NCI-H2081 treated with DMSO at 0.1 percent for 48 hours (cell line): ENCODE measurements at regions not wholly inside any gene's neighbourhood (a gene's known extent, or its start where the extent isn't known, plus 50 kb on each side); places are given as distances from the start of the nearest gene placed in this dataset.
"Not testable (repeated sequence)": the region's sequence is repeated elsewhere in the genome, so short reads cannot be mapped to it uniquely, and the experiment has no call there.

Source experiments
- DNase-seq: peaks from one replicate; lab custom pipeline; 2025; lab: John Stamatoyannopoulos, UW

DNA sequence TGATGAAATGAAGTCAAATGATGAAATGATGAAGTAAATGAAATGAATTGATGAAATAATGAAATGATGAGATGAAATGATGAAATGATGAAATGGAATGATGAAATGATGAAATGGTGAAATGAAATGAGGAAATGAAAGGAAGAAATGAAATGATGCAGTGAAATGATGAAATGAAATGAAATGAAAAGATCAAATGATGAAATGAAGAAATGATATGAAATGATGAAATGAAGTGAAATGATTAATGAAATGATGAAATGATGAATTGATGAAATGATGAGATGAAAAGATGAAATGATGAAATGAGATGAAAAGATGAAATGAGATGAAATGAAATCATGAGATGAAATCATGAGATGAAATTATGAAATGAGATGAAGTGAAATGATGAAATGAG, 139.2 kb upstream of the ERV3-1 start:
- not testable (repeated sequence) for DNase-seq

DNA sequence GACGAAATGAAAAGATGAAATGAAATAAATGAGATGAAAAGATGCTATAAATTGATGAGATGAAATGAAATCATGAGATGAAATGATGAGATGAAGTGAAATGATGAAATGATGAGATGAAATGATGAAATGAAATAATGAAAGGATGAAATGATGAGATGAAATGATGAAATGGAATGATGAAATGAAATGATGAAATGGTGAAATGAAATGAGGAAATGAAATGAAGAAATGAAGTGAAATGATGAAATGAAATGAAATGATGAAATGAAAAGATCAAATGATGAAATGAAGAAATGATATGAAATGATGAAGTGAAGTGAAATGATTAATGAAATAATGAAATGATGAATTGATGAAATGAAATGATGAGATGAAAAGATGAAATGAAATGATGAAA, 138.5 kb upstream of the ERV3-1 start:
- not testable (repeated sequence) for DNase-seq

DNA sequence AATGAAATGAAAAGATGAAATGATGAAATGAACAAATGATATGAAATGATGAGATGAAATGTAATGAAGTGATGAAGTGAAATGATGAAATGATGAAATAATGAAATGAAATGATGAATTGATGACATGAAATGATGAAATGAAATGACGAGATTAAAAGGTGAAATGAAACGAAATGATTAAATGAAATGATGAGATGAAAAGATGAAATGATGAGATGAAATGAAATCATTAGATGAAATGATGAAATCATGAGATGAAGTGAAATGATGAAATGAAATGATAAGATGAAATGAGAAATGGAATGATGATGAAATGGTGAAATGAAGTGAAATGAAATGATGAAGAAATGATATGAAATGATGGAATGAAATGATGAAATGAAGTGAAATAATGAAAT, 138.1 kb upstream of the ERV3-1 start:
- not testable (repeated sequence) for DNase-seq

DNA sequence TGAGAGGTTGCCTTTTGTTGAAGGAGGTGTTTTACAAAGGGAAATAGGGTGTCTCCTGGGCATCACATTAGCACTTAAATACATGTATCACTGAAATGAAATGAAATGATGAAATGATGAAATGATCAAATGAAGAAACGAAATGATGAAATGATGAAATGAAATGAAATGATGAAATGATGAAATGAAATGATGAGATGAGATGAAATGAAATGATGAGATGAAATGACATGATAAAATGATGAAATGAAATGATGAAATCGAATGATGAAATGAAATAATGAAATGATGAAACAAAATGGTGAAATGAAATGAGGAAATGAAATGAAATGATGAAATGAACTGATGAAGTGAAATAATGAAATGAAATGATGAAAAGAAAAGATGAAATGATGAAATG, 137.6 kb upstream of the ERV3-1 start:
- not testable (repeated sequence) for DNase-seq

DNA sequence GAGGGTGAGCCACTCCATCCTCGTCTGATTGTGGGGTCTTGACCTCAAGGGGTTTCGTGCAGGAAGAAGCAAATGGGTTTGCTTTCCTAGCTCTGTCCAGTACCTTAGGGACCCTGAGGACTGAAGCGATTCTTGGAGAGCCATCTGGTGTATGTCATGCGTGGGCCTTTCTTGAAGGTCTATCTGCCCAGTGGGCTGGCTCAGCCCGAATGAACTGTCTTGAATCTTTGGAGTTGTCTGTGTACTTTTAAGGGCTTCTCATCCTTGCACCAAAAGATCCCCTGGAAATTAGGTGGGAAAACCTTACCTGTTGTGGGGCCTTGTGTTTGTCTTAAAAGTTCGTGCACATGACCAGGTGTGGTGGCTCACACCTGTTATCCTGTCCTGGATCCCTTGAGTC, 135.4 kb upstream of the ERV3-1 start:
- DNase-seq: not testable (repeated sequence)

DNA sequence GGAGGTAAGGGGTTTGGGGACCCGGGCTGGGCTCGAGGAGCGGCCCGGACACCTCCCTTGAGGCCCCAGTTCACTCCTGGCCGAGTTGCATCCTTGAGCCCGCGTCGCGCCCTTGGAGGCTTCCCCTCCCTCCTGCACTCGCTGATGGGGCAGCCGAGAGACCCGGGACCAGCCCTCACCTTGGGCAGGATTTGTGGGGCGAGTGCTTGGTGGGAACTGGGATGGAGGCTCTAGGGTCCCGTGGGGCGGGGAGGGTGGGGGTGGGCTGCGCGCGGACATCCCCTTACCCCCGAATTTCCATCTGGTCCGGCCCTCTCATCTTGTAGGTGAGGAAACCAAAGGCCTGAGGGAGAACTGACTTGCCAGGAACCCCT, 134.9 kb upstream of the ERV3-1 start:
- not testable (repeated sequence) for DNase-seq

DNA sequence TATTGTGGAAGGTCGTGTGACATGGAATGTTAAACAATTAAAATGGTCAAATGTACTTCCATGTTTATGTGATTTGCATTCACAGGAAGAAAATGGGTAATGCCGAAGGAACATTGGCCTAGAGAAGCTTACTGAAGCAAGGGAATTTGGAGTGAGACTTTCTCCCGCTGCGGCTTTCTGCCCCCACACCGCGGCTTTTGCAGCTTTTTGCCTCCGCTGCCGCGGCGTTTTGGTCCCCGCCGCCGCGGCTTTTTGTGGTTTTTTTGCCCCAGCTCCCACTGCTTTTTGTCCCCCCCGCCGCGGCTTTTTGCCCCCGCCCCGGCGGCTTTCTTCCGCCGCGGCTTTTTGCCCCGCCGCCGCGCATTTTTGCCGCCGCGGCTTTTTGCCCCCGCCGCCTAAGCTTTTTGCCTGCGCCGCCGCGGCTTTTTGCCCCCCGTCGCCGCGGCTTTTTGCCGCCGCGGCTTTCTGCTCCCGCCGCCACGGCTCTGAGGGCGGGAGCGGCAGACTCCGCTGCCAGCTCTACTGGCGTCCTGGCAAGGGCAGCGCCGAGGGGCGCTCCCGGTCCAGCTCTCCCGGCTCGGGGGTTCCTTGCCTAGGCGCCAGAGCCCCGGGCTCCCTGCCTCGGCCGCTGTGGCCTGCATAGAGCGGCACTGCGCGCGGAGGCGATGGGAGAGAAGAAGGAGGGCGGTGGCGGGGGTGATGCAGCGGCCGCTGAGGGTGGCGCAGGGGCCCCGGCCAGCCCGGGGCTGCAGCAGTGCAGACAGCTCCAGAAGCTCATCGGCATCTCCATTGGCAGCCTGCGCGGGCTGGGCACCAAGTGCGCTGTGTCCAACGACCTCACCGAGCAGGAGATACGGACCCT, 134.3 kb upstream of the ERV3-1 start:
- DNase-seq: not testable (repeated sequence)

DNA sequence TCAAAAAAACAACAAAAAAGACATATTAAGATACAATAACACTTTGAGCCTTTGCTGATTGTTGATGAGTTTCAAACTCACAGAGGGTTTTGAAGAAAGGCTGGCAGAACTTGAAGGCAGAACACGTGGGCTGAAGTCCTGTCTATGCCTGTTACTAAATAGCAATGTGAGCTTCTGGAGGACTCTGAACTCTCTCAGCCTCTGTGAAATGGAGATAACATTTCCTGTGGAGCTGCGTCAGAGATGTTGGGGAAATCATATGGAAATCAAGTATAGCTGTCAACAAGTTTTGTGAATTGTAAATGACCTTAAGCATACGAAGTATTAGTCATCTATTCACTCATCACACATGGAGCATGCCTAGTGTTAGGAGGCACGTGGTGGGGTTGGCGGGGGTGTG, 130.4 kb upstream of the ERV3-1 start:
- DNase-seq: not testable (repeated sequence)

DNA sequence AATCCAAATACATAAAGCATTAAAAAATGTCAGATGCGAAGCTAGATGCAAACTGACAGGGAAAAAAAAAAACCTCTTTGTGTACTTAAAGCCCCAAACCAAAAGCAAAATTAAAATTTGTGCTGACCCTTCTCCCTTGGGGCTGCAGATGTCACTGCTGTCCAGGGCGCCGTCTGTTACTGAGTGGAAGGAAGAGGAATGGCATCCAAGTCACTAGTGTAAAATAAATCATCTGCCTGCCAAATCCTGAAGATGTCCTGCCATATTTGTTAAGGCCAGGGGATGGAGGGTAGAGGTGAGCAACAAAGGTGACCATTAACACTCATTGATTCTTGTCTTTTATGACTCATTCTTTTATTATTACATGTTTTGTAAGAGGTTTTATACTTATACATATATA, 126.6 kb upstream of the ERV3-1 start:
- not testable (repeated sequence) for DNase-seq

DNA sequence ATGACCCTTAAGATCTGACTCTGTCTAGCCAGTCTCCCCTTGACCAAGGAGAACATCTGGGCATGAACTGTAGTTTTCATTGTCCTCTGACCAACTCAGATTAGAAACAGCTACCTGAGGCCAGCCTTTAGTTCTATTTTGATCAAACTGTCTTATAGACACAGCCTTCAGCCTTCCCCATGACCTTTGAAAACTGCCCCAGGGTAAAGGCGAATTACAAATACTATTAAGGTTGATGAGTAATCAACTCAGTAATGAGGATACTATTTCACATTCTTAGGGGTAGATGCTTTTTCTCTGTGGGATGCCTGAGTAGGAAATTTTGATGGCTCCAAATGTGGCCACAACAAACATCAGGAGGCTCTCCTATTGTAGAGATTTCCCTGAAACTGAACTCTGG, 125.8 kb upstream of the ERV3-1 start:
- DNase-seq: not testable (repeated sequence)

DNA sequence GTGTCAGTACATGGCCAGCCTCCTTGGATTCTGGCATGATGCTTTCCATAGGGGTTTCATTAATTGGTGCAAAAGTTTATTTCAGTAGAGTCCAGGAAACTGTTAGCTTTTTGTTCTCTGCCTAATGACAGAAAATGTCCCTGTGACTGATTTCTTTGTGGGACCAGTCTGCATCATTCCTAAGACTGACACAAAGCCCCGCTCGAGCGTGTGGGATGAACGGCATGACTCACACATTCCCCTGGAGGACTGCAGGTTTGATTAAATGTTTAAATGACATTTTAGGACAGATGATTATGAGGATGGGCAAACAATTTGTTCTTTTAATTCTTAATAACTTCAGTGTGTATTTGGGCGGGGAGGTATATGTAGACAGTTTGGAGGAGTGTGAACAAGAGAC, 120.9 kb upstream of the ERV3-1 start:
- DNase-seq: not testable (repeated sequence)

DNA sequence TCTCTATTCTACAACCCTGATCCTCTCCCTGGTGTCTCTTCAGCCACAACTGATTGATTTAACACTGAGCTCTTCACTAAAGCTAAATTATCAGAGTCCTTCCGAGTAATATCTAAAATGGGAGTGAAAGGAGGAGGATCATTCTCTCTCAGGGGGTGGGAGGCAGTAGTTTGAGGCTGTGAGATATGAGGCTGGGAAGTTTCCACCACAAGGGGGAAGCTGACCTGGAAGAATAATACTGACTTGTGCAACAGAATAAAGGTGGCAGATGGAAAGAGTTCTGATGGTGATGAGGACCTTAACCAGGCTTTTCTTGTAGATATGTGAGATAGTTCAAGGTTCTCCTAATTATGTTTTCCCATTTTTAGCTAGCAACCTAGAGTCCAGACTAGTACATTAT, 118.1 kb upstream of the ERV3-1 start:
- DNase-seq: not testable (repeated sequence)

DNA sequence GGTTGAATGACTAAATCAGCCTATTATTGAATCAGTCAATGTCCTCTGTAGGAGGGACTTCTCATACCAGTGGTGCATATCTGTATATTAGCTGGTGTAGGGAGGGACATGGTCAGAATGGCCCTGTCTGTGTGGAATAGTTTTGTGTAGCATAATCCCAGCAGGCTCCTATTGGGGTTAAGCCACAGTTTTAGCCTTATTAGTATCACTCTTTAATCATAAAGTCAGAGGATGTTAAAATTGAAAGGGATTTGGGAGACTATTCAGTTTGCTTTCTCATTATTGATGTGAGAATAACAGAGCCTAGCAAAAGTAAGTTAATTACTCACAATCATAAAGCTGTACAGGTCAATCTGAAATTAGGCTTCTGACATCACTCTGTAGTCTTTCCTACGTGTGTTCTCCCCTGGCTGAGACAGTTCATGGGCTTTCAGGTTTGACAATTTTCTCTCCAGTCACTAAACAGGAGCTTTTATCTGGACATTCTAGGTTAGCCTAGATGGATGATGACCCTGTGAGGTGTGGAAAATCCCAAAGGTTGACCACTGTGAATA, 99.2 kb upstream of the ERV3-1 start:
- DNase-seq: not testable (repeated sequence)

DNA sequence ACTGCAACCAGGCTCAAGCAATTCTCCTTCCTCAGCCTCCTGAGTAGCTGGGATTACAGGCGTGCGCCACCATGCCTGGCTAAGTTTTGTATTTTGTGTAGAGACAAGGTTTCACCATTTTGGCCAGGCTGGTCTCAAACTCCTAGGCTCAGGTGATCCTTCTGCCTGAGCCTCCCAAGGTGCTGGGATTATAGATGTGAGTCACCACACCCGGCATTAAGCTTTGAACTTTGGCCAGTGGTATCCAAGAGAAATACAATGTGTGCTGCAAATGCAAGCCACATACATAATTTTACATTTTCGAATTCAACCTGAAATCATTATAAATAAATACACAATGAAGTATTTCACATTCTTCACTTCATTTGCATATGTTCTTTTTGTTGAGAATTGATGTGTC, 94.0 kb upstream of the ERV3-1 start:
- DNase-seq: not testable (repeated sequence)

DNA sequence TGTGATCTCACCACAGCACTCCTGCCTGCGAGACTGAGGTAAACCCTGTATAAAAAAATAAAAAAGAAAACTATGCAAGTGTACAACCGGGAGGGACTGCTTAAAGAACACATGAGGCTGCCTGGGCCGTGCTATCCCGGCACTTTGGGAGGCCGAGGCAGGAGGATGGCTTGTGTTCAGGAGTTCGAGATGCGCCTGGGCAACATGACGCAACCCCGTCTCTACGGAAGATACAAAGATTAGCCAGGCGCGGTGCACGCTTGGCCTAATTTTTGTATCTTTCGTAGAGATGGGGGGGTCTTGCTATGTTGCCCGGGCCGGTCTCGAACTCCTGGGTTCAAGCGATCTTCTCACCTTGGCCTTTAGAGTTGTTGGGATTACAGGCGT, 75.2 kb upstream of the ERV3-1 start:
- not testable (repeated sequence) for DNase-seq

DNA sequence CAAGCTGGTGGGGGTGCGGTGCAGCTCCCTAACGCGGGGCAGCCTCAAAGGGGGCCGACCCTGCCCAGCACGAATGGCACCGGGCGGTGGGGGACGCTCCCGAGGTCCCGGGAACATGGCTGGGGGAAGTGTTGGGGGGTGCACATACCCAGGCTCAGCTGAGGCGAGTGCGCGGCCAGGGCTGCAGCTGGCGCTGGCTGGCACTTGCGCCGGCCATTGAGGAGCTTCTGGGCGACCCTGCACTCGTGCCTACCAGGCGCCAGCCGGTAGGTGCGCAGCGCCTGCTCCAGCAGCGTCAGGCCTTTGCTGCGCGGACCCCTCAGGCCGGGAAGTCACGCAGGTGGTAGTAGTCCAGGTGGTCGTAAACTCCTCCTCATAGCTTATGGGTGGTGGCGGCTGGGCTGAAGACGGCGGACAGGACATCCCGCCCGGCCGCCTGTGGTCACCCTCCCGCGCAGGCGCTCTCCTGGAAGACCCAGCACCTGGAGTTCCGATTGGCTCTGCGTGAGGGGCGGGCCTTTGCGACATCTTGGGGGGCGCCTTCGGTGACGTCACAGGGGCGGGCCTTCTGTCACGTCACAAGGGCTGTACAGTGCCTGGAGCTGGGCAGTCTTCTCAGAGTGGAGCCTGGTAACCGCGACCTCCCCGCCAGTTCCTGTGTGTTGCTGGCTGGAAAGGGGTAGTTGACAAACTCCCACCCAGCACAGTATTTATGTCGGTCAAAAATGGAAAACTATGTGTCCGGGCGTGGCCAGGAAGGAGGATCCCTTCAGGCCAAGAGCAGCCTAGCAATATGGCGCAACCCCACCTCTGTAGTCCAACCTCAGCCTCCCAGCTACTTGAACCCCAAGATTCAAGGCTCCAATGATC, 74.5 kb upstream of the ERV3-1 start:
- peak; percentile 67 for DNase-seq

DNA sequence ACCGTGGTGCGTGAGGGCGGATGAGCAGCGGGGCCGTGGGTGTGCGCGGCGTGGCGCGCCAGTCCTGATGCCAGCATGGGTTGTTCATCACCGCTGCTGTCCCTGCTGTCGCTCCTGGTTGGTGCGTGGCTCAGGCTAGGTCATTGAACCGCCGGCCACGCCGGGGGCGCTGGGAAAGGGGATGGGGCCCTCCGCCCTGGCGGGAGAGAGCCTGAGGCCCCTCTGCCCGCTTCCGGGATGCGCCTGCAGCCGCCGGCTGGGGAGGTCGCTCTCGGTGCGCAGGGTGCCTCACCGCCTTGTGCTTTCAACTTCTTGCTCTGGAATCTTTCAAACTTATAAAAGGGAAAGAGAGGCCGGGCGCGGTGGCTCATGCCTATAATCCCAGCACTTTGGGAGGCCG, 68.5 kb upstream of the ERV3-1 start:
- not testable (repeated sequence) for DNase-seq

DNA sequence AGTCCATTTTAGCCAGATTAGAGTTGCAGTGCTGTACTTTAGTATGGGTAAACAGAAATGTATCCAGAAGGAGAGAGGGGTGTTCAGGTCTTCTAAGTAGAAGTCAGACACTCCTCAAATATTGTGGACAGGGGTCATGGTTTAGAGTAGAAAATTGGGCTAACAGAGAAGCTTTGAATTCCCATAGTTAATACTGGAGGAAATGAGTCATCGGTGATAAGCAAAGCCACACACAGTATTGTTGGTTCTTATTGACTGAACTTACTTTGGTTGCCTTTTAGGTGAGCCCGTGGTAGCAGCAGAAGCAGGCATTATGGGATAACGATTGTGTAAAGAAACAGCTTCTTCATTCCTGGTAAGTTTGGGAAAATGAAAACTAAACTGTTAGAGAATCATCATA, 66.7 kb upstream of the ERV3-1 start:
- DNase-seq: not testable (repeated sequence)

DNA sequence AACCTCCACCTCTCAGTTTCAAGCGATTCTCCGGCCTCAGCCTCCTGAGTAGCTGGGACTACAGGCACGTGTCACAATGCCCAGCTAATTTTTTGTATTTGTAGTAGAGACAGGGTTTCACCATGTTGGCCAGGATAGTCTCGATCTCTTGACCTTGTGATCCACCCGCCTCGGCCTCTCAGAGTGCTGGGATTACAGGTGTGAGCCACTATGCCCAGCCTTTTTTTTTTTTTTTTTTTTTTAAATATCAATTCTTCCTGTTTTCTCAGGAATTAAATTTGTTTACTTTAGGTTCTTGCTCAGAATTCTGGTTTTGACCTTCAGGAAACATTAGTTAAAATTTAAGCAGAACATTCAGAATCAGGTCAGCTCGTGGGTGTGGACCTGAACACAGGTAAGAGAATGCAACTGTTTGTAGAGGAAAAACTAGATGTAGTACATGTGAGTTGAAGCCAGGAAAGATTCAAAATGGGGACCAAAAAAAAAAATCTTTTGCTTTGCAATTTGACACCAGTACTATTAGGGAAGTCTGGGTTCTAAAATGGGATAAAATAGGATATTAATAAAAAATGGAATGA, 65.5 kb upstream of the ERV3-1 start:
- not testable (repeated sequence) for DNase-seq

DNA sequence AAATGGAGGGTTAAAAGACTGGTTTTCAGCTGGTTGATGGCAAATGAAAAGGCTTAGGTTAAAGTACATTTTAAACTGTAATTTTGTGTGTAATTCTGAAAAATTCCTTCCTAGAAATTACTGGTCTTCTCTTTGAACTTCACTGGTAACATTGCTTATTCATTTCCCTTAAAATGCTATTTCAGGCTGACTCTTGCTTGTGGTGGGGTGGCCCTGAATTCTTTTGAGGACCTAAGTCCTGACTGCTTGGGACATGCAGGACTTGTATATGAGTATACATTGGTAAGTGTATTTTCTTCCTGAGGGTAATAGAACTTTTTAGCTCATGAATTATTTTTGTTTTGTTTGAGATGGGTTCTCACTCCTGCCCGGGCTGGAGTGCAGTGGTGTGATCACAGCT, 63.0 kb upstream of the ERV3-1 start:
- not testable (repeated sequence) for DNase-seq

DNA sequence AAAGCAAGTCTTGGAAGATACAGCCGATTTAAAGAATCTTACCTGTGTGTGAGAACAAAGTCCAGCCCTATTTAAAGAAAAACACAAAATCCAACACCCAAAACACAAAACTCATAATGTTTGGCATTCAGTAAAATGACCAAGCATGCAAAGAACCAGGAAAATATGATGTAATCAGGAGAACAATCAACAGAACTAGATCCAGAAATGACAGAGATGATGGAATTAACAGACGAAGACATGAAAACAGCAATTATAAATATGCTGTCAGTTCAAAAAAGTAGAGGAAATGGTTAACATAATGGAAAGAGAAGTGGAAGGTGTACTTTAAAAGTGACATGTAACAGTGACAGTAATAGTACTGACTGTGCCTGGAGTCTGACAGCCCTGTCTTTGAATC, 56.1 kb upstream of the ERV3-1 start:
- DNase-seq: not testable (repeated sequence)

DNA sequence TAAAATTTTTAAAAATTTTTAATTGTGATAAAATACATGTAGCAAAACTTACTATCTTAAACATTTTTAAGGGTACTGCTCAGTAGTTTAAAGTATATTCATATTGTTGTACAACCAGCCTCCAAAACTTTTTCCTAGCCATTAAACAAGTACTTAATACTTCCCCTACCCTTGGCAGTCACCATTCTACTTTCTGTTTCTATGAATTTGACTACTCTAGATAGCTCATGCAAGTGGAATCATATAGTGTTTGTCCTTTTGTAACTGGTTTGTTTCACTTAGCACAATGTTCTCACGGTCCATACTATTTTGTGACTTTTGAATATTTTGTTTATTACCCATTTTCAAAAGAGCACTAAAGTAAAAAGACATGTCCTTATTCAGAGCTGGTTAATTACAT, 52.8 kb upstream of the ERV3-1 start:
- DNase-seq: not testable (repeated sequence)
